Stromal cell of bone marrow (primary cell): ENCODE measurements at regions not wholly inside any gene's neighbourhood (a gene's known extent, or its start where the extent isn't known, plus 50 kb on each side); places are given as distances from the start of the nearest gene placed in this dataset.

Source experiments
- DNase-seq: peaks from one replicate; pipeline ENCODE4 v3.0.0-alpha.2; 2012; ENCODE audit warnings: low read depth

GRCh38 chr2:19138264-19138825 lies 220.1 kb downstream of the OSR1 start:
- no peak for DNase-seq

GRCh38 chr2:19137433-19137832 lies 221.0 kb downstream of the OSR1 start:
- DNase-seq: no peak

- no peak for DNase-seq
Measured at GRCh38 chr2:19132967-19133366, 225.5 kb downstream of the OSR1 start.

DNA sequence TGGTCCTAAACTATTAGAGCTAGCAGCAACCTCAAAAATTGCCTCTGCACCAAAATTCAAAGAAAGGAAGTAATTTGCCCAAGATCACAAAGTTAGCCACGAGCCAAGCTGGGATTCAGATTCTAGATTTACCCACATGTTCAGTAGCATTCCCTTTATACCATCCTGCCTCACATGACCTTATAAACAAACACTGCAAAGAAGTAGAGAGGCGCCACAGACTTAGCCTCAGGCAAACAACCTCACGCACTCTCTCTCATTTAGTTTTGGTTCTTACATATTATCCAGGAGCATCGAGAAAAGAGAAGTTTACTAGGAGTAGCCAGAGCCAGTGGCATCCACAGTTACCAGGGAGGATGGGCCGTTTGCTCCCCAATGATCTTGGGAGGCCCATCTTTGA lies 226.6 kb downstream of the OSR1 start:
- DNase-seq: no peak

DNA sequence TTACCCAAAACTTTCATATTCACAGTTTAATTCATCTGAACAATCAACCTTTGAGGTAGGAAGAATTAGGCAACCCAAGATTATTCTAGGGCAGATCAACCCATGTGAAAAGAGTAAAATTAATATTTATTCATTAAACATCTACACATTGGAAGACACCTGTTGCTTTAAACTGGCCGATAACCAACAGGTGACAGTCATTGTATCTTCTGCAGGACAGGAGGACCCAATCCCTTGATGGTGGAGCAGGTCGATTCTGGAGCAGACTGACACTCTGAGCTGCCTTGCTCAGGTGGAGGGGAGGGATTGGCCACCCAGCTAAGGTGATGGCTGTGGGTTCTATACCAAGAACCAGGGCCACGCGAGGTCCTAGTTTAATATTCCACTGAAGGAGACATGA lies 230.3 kb downstream of the OSR1 start:
- DNase-seq: no peak

GRCh38 chr2:19127616-19128015 lies 230.8 kb downstream of the OSR1 start:
- no peak for DNase-seq

- DNase-seq: no peak
Measured at GRCh38 chr2:19125901-19126680, 232.3 kb downstream of the OSR1 start.

- peak; percentile 52 for DNase-seq
Measured at GRCh38 chr2:19124135-19124534, 234.3 kb downstream of the OSR1 start.

DNA sequence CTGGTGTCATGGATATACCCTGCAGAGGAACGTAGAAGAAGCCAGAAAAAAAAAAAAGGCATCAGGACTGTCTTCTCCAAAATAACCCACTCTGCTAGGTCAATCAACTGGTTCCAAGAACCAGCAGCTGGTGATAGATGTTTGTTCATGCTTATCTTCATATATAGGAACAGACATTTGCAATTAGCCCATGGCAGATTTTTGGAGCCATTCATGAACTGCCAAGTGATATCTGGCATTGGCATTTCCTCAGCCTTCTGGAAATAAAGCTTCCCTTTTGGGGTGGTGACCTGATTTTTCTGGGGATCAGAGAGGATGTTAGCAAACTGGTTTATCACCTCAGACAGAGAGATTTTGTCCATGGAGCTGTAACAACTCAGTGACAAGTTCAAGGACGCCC lies 234.9 kb downstream of the OSR1 start:
- DNase-seq: no peak

- no peak for DNase-seq
Measured at GRCh38 chr2:19122220-19122619, 236.2 kb downstream of the OSR1 start.

DNA sequence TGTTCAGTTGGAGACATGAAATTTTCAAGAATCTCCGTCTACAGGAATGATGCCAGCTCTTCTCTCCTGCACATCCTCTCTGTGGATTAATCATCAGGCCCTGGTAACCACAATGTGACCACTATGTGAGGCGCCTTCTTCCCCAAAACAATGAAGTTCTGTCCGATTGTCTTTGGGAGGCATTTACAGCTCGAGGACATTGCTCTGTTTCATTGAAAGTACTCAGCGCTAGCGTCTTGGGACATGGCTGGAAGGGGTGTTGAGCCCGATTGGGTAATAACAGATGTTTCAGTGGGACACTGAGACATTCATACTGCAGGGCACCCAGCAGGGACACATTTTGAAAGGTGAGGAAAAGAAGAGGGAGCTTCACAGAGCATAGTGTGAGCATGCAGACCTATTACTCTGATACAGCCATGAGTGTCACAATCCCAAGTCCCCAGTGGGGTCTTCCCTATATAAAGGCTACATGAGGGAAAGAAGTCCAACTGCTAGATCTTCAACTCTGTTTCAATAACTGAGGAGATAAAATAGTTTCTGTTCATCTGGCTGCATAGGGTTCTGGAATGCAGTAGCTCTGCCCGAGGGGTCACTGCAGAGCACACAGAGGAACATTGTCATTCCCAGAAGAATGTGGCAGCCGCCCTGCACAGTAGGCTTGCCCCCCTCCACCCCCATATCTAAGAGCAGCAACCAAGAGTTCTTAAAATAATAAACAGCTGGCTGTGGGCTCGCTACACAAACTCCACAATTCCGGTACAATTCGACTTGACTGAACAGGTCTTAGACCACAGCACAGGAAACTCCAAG lies 237.3 kb downstream of the OSR1 start:
- peak; percentile 49 for DNase-seq

- no peak for DNase-seq
Measured at GRCh38 chr2:19120181-19120580, 238.2 kb downstream of the OSR1 start.

DNA sequence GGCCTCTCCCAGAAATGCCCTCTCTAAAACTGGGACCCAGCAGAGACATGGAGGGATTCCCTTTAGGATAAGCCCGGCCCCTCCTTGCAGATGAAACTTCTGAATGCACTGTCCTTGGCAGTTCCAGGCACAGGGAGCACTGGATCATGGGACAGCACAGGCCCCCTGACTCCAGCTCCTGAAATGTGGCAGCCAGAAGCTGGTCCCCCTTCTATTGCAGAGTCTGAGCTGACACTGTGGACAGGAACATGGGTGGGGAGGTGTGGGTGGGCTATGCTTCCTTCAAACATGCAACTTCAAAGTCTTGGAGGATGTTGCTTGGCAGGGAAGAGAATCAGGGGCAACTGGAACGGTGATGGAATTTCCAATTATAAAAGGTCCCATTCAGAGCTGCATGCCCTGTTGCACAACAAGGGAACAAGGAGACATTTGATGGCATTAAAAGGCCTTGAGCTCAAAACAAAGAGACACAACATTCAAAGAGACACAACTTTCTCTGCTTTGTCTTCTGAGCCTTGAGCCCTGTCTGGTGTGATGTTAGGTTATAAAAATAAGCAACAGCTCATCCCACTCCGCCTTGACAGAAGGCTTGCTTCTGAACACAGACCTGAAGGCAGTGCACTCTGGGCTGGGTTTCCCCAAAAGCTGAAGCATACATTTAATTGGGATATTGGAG lies 239.0 kb downstream of the OSR1 start:
- no peak for DNase-seq

GRCh38 chr2:19116918-19117317 lies 241.5 kb downstream of the OSR1 start:
- no peak for DNase-seq

DNA sequence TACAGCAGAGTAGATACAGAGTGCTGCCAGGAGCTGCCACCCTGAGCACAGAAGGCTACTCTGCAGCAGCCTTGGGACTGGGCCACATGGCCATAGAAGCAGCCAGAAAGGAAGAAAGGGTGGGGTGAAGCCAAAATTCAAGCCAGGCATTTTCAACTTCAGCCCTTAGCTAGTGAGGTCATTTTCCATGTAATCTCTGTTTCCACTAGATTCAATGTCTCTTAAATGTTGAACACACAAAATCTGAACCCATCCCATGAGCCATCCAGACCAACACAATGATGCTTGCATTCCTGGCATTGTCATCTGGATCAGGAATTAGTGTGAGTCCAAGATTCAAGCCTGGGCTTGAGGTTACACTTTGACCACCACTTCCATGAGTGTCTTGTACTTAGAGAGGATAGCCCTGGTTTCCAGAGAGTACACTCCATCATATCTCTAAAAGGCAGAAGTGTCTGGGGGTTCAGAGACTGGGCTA lies 243.6 kb downstream of the OSR1 start:
- DNase-seq: peak; percentile 9

DNA sequence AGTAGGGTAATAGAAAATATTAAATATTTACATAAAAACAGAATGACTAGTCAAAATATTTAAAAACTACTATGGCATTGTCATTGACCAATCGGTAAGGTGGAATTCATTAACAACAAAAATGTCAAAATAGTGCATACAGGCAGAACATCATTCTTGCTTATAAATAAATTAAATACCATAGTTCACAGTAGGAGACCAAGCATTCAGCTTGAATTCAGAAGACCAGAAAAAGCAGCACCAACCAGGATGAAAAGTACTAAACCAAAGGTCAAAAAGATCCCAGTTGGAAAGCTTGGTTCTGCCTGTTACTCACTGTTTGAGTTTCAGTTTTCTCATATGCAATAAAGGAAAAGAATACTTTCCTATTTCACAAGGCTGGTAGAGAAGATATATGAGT lies 244.3 kb downstream of the OSR1 start:
- DNase-seq: no peak

- DNase-seq: no peak
Measured at GRCh38 chr2:19111354-19111753, 247.1 kb downstream of the OSR1 start.

GRCh38 chr2:19109518-19109917 lies 248.9 kb downstream of the OSR1 start:
- DNase-seq: no peak

DNA sequence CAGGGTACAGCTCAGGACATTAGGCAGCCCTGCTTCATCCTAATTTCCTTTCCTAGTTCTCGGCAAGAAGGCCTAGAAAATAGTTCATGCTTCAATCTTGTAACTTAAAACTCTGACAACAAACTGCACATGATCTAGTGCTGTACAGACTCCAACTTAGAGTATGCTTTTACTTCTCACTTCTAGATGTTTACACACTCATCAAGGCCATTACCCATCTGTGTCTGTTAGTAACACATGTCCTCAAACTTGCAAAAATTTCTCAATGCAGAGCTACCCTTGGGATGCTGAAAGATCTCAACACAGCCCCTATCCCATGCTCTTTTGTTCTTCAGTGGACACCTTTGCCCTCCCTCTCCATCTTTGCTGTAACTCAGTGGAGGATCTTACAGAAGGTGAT lies 252.0 kb downstream of the OSR1 start:
- DNase-seq: no peak

DNA sequence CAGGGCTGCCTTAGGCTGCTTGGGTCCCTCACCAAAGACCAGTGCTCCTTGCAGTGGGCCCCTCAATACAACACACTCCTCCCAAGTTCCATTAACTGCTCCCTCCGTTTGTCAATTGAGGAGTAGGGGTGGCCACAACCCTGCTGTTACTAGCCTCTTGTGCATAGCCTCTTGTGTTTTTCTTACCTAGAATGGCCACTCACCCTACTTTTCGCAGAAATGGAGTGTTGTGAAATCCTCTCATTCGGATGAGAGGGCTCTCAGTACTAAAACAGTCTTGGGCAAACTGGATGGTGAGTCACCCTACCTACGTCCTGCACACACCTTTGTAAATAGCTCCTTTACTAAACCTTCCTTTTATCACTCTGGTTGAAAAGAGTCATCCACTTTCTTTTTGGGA lies 253.9 kb downstream of the OSR1 start:
- DNase-seq: no peak

DNA sequence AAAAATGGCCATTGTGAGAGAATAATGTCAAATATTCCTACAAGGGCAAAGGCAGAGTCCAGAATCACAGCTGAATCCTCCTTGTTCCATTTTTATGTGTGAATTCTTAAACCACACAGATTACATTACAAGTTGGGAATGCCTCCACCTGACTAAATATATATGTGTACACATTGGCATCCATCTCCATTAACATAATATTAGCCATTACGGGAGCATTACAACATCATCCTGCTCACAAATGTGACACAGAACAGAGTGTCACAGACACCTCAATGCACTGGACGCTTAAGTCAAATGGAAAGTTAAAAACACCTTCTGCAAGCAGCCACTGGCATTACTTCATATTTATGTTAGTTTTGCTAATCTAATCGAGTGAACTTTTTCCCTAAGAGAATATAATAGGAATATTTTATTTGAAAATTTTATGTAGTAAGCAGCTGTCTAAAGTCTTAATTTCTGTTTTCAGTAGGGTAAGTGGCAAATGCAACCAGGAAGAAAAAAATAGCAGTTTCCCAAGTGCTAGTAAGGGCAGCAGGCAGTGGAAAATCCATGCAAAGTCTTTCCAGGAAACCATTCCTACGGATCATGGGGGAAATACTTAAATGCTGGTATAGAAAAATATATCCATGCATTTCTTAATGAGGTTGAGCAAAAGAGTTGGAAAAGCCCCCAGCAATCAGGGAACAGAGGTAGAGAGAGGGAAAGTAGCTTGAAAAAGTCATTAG lies 255.6 kb downstream of the OSR1 start:
- no peak for DNase-seq

DNA sequence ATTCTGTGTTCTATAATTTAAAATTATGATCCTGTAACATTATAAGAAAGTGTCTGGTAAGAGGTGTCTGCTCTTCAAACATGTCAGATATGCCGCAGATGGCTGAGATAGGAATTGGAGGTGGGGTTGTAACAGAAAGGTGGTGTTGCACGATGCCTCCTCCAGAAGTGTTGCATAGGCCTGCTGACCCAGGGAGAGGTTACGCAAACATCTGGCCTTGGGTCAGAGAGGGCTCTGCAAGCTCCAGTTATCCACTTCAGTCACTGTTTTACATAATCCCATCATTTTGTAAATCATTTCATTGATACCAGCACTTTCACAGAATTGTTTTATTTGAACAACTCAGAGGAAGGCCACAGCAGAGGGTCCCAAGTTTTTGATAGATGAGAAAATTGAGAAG lies 256.5 kb downstream of the OSR1 start:
- no peak for DNase-seq
